Adrenal gland (tissue), 9 donors: ENCODE measurements at regions not wholly inside any gene's neighbourhood (a gene's known extent, or its start where the extent isn't known, plus 50 kb on each side); places are given as distances from the start of the nearest gene placed in this dataset.

Experiments
- DNase-seq, 7 donors: peaks; one replicate each; pipeline ENCODE4 v3.0.0-alpha.2; 2019 to 2020
- H3K27ac ChIP-seq, 5 donors: fragments of 200-600 bp; sonication (generic) in 4 of 5; 1 replicate in 3 of 5; 2 replicates in 2 of 5; pipeline versions ENCODE4 v1.5.1 to v1.8.0; 2016 to 2020; ENCODE audit warnings: mild to moderate bottlenecking in 1 of 5
- H3K27me3 ChIP-seq: fragments of 200-600 bp; 2 replicates; pipeline ENCODE4 v1.8.0; 2021
- H3K36me3 ChIP-seq, 2 donors: fragments of 200-600 bp; replicated peaks in 1 of 2; 1 replicate in 1 of 2; 2 replicates in 1 of 2; pipeline versions ENCODE4 v1.5.1 to v1.8.0; 2018 to 2022
- H3K4me1 ChIP-seq, 2 donors: fragments of 200-600 bp; replicated peaks in 1 of 2; 1 replicate in 1 of 2; 2 replicates in 1 of 2; pipeline versions ENCODE4 v1.5.1 to v1.8.0; 2018 to 2021
- H3K4me3 ChIP-seq, 4 donors: fragments of 200-600 bp; sonication (generic) in 3 of 4; one replicate each; pipeline ENCODE4 v1.5.1; 2016 to 2018
- H3K9me3 ChIP-seq, 3 donors: fragments of 200-600 bp; sonication (generic) in 1 of 3; replicated peaks in 1 of 3; 1 replicate in 2 of 3; 2 replicates in 1 of 3; pipeline versions ENCODE4 v1.5.1 to v1.8.0; 2016 to 2021
- CTCF ChIP-seq, 6 experiments: fragments of 450-650 bp in 4 of 6; fragments of 200-600 bp in 2 of 6; sonication (generic) in 1 of 6; IDR thresholded peaks; 1 replicate in 5 of 6; 2 replicates in 1 of 6; pipeline versions ENCODE4 v1.5.1 to v1.8.0; 2016 to 2021; ENCODE audit warnings: antibody characterized with exemption in 6 of 6, mild to moderate bottlenecking in 2 of 6, moderate library complexity in 1 of 6
- POLR2A ChIP-seq, 2 donors: fragments of 450-650 bp; IDR thresholded peaks; one replicate each; pipeline ENCODE4 v1.6.1; 2017; ENCODE audit warnings: antibody characterized with exemption in 2 of 2, mild to moderate bottlenecking in 2 of 2, moderate library complexity in 1 of 2
- whole genome bisulfite sequencing, 4 donors: extraction: QIAGEN DNeasy Blood & Tissue Kit in 2 of 4; methylation state at CpG; one replicate each; pipeline versions ENCODE4 v1.1.5 to v1.1.7; 2013 to 2017; 5-methylcytosine and 5-hydroxymethylcytosine counted together
- intact Hi-C, 2 donors: fragments of 100-400 bp; cut with DNase I; formaldehyde crosslinking; loops; one replicate each; pipeline versions ENCODE4 v1.14.1 to v1.15.0; 2022 to 2023
- donor health status: healthy with polysubstance abuse.
- donor health status: Bipolar disorder and iron deficiency.
- donor health status: DM: yes; HTN: yes; CAD: no.
- donor health status: DM: no; HTN: no; CAD: no.
- donor health status: DM: no; HTN: no; CAD: no.

DNA sequence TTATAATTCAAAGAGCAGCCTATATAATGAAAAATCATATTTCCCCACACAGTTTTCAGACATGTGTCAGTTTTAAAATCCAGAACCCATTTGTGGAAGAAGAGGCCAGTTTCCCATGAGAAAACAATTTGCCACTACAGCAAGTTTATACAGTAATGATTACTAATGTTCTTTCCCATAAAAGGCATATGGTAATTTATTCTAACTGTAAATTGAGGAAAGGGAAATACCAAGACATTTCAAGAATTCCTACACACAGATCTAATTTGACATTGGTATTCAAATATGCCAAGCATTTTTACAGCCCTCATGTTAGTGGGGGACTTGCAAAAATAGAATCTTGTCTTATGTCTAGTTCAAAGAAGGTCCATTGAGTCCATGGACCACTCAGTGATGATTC is 1368.6 kb downstream of the FSTL5 start:
- H3K9me3 ChIP-seq, result no peaks in the 10 kb centered on the region
- no peaks in the 10 kb centered on the region for H3K36me3 ChIP-seq
- H3K27me3 ChIP-seq, result no peaks in the 10 kb centered on the region
- DNase-seq, result no peak
- no peak overlapping the region for H3K4me3 ChIP-seq
- H3K4me1 ChIP-seq, result no peaks in the 10 kb centered on the region
- intact Hi-C loops, result no loop called here
- no peak overlapping the region for H3K27ac ChIP-seq
- TF ChIP-seq POLR2A (IDR thresholded peaks at IDR 0.05) (no peak), CTCF (IDR thresholded peaks at IDR 0.05) (no peak)

- no peaks in the 10 kb centered on the region for H3K27me3 ChIP-seq
- H3K27ac ChIP-seq, result no peak overlapping the region
- H3K9me3 ChIP-seq, result no peaks in the 10 kb centered on the region
- DNase-seq, result no peak
- intact Hi-C loops, result no loop called here
- no peaks in the 10 kb centered on the region for H3K36me3 ChIP-seq
- H3K4me3 ChIP-seq, result no peak overlapping the region
- TF ChIP-seq POLR2A (IDR thresholded peaks at IDR 0.05), result no peak
- TF ChIP-seq CTCF (IDR thresholded peaks at IDR 0.05), result no peak
- H3K4me1 ChIP-seq, result no peaks in the 10 kb centered on the region
These were observed 1355.6 kb downstream of the FSTL5 start for GRCh38 chr4:160808174-160808573.

DNA sequence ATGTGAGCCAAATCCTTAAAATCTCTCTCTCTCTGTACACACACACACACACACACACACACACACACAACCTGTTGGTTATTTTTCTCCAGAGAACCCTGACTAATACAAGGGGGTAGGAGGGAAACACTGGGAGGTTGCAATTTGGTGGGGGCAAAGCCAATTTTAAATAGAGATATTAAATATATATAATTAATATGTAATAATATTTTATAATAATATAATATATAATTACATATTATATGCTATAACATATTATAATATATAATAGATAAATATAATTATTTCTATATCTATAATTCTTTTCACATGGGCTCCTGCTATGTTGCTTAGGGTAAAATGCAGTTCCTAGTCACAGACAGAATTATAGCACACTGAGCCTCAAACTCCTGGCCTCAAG is 1354.2 kb downstream of the FSTL5 start:
- Histone ChIP-seq H3K4me3 (no peak overlapping the region), H3K9me3 (no peaks in the 10 kb centered on the region), H3K4me1 (no peaks in the 10 kb centered on the region), H3K36me3 (no peaks in the 10 kb centered on the region), H3K27ac (no peak overlapping the region), H3K27me3 (no peaks in the 10 kb centered on the region)
- TF ChIP-seq CTCF (IDR thresholded peaks at IDR 0.05) (no peak), POLR2A (IDR thresholded peaks at IDR 0.05) (no peak)
- DNase-seq, result no peak
- intact Hi-C loops, result no loop called here

GRCh38 chr4:160810424-160810823 is 1353.4 kb downstream of the FSTL5 start:
- H3K4me3 ChIP-seq, result no peak overlapping the region
- TF ChIP-seq CTCF (IDR thresholded peaks at IDR 0.05), result no peak
- TF ChIP-seq POLR2A (IDR thresholded peaks at IDR 0.05), result no peak
- H3K27ac ChIP-seq, result no peak overlapping the region
- no peak for DNase-seq
- no peaks in the 10 kb centered on the region for H3K9me3 ChIP-seq
- H3K4me1 ChIP-seq, result no peaks in the 10 kb centered on the region
- intact Hi-C loops, result no loop called here
- no peaks in the 10 kb centered on the region for H3K36me3 ChIP-seq
- WGBS, 4 donors, result 51 to 76% (median 61%) methylated on average over 1 of the region's 1 CpG
- no peaks in the 10 kb centered on the region for H3K27me3 ChIP-seq
